Activated T-cell treated with anti-CD3 and anti-CD28 coated beads, Interleukin-2, amount 50 U/mL, for 72 hours (primary cell): ENCODE measurements at regions not wholly inside any gene's neighbourhood (a gene's known extent, or its start where the extent isn't known, plus 50 kb on each side); places are given as distances from the start of the nearest gene placed in this dataset.

Experiments used
- ATAC-seq, 2 donors: fragments of 150-1000 bp; cut with Tn5 transposase; replicated peaks in 1 of 2; 2 replicates each; pipeline ENCODE4 v1.10.0; 2021; ENCODE audit warnings: moderate library complexity in 2 of 2, mild to moderate bottlenecking in 1 of 2
- DNase-seq, 2 donors: peaks; one replicate each; pipeline ENCODE4 v3.0.0; 2021 to 2022; ENCODE audit warnings: mixed read lengths in 1 of 2
- H3K27ac Mint-ChIP-seq: one replicate; pipeline ENCODE4 v1.8.0; 2022; ENCODE audit warnings: mild to moderate bottlenecking, moderate library complexity, mixed read lengths
- H3K27me3 Mint-ChIP-seq: one replicate; pipeline ENCODE4 v1.8.0; 2022; ENCODE audit warnings: low read depth, mixed read lengths
- H3K36me3 Mint-ChIP-seq, 2 donors: one replicate each; pipeline ENCODE4 v1.8.0; 2022; ENCODE audit warnings: mixed read lengths in 2 of 2, mild to moderate bottlenecking in 1 of 2; ENCODE audit not compliant: insufficient read depth in 2 of 2
- H3K4me1 Mint-ChIP-seq: one replicate; pipeline ENCODE4 v1.8.0; 2022; ENCODE audit warnings: low read depth, mixed read lengths
- H3K4me3 Mint-ChIP-seq, 2 donors: one replicate each; pipeline ENCODE4 v1.8.0; 2022; ENCODE audit warnings: mild to moderate bottlenecking in 2 of 2, mixed read lengths in 2 of 2, moderate library complexity in 2 of 2
- H3K9me3 Mint-ChIP-seq, 2 donors: one replicate each; pipeline ENCODE4 v1.8.0; 2022; ENCODE audit warnings: mixed read lengths in 2 of 2

DNA sequence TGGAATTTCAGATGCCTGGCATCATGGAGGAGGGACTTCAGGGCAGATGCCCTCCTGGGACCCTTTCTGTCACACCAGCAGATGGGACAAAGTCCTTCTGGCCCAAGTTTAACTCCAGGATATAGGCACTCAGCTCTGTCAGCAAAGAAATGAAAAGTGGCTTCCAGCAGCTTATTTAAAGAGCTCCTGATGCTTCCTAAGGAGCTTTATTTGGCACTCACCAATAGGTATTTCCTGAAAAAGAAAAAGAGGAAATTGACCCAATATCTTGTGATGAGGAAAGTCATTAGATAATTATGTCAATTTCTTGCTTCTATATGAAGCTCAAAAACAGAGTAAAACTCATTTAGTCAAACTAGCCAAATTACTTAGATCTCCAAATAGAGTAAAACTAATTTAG is 224.6 kb downstream of the RAP2A start:
- Mint-ChIP-seq H3K4me3 (no peak overlapping the region), H3K27ac (no peak overlapping the region), H3K36me3 (no peaks in the 10 kb centered on the region), H3K4me1 (no peaks in the 10 kb centered on the region), H3K27me3 (peaks cover 16% of the 10 kb centered on the region), H3K9me3 (no peaks in the 10 kb centered on the region)
- ATAC-seq (no peak), DNase-seq (no peak)

GRCh38 chr13:97659602-97660001 is 225.6 kb downstream of the RAP2A start:
- Mint-ChIP-seq H3K27ac (no peak overlapping the region), H3K9me3 (no peaks in the 10 kb centered on the region), H3K27me3 (peaks cover 16% of the 10 kb centered on the region), H3K4me3 (no peak overlapping the region), H3K36me3 (no peaks in the 10 kb centered on the region), H3K4me1 (no peaks in the 10 kb centered on the region)
- DNase-seq = no peak
- ATAC-seq = no peak

- Mint-ChIP-seq H3K4me1 (no peaks in the 10 kb centered on the region), H3K36me3 (no peaks in the 10 kb centered on the region), H3K27ac (no peak overlapping the region), H3K4me3 (no peak overlapping the region), H3K9me3 (no peaks in the 10 kb centered on the region), H3K27me3 (peaks cover 16% of the 10 kb centered on the region)
- ATAC-seq (no peak), DNase-seq (no peak)
Observed at GRCh38 chr13:97660594-97661260, 226.8 kb downstream of the RAP2A start.

DNA sequence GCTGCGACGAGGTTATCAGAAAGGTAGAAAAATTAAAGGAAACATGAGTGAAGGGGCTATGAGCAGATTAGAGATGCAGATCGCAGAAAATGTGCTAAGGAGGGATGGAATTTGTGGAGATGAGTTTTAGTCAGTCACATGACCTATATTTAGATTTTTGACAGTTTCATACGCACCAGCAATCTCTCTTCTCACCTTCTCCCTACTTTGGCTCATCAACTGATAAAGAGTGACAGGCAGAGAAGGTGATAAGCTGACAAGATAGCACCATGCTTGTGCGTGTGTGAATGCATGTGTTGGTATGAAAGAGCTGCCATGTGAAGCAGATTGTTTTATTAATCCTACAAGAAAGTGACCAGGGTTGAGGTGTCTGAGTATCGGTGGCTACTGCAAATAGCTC is 252.6 kb downstream of the RAP2A start:
- H3K36me3 Mint-ChIP-seq = no peaks in the 10 kb centered on the region
- H3K4me1 Mint-ChIP-seq = no peaks in the 10 kb centered on the region
- H3K27me3 Mint-ChIP-seq = no peaks in the 10 kb centered on the region
- no peaks in the 10 kb centered on the region for H3K9me3 Mint-ChIP-seq
- H3K4me3 Mint-ChIP-seq = no peak overlapping the region
- ATAC-seq (no peak), DNase-seq (no peak)
- H3K27ac Mint-ChIP-seq = no peak overlapping the region

DNA sequence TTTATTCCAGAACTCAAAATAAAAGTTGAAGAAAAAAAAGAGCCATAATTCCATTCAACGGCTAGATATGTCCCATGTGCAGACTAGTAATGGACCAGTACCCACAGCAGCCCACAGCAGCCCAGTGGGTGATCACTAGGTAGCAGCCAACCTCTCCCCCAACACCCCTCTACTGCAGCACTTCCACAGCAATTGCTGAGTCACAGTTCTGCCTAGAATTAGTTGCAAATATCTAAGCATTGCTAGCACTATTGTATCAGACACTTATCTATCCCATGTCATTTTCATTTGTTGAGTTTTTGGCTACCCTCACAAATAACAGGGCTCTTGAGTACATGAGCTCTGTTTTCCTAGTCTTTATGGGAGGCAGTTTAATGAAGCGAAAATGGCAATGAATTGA is 258.7 kb downstream of the RAP2A start:
- DNase-seq = no peak
- ATAC-seq = no peak
- no peak overlapping the region for H3K4me3 Mint-ChIP-seq
- H3K36me3 Mint-ChIP-seq = no peaks in the 10 kb centered on the region
- H3K27me3 Mint-ChIP-seq = peaks cover 5% of the 10 kb centered on the region
- H3K27ac Mint-ChIP-seq = no peak overlapping the region
- no peaks in the 10 kb centered on the region for H3K4me1 Mint-ChIP-seq
- peaks cover 1 to 2% of the 10 kb centered on the region in 2 donors for H3K9me3 Mint-ChIP-seq

DNA sequence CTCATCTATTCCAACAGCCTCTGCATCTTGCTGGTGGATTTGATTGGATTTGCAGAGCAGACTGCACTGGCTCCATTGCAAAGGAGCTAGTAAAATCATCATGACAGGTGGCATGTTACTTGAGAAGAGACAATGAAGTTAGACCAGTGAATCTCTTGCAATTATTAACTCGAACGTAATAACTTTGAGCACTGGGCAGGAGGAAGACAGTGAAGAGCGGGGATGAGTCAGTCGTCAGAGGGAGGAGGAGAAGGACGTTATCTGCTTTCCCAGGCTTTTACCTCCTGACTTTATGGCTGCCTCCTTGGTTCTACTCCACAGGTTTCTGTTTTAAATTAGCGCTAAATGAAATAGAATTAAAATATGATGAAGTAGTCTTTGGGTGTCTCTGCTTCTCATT is 257.8 kb upstream of the IPO5 start:
- Mint-ChIP-seq H3K9me3 (peaks cover 1 to 2% of the 10 kb centered on the region in 2 donors), H3K27me3 (peaks cover 5% of the 10 kb centered on the region), H3K4me1 (no peaks in the 10 kb centered on the region), H3K36me3 (no peaks in the 10 kb centered on the region), H3K4me3 (no peak overlapping the region), H3K27ac (no peak overlapping the region)
- no peak for ATAC-seq
- DNase-seq = no peak

DNA sequence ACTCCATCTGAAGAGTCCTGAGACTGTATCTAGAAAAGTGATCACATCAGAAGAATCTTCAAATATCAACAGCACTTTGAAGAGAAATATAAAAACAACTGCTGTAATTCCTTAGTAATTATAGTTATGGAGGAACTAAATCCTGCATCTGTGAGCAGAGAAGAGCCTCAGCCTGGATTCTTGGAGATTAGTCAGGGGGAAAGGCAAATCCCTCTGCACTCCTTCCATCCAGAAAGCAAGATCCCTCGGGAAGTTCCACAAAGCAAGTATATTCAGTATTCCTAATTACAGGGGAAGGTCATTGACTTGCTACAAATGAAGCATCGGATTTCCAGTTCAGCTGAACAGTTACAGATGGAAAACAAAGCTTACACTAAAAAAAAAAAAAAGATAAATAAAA is 256.6 kb upstream of the IPO5 start:
- Mint-ChIP-seq H3K27me3 (peaks cover 5% of the 10 kb centered on the region), H3K4me1 (no peaks in the 10 kb centered on the region), H3K9me3 (peaks cover 1 to 2% of the 10 kb centered on the region in 2 donors), H3K27ac (no peak overlapping the region), H3K4me3 (no peak overlapping the region), H3K36me3 (no peaks in the 10 kb centered on the region)
- ATAC-seq (no peak), DNase-seq (no peak)

- Mint-ChIP-seq H3K4me1 (no peaks in the 10 kb centered on the region), H3K36me3 (no peaks in the 10 kb centered on the region), H3K27ac (no peak overlapping the region), H3K4me3 (no peak overlapping the region), H3K27me3 (no peaks in the 10 kb centered on the region), H3K9me3 (peaks cover 0 to under 1% of the 10 kb centered on the region in 2 donors)
- no peak for DNase-seq
- no peak for ATAC-seq
Observed at GRCh38 chr13:97700306-97700848, 253.1 kb upstream of the IPO5 start.

- H3K36me3 Mint-ChIP-seq = no peaks in the 10 kb centered on the region
- peaks cover 5% of the 10 kb centered on the region for H3K27me3 Mint-ChIP-seq
- no peak overlapping the region for H3K27ac Mint-ChIP-seq
- no peaks in the 10 kb centered on the region for H3K9me3 Mint-ChIP-seq
- no peaks in the 10 kb centered on the region for H3K4me1 Mint-ChIP-seq
- ATAC-seq (no peak), DNase-seq (no peak)
- H3K4me3 Mint-ChIP-seq = no peak overlapping the region
Observed at GRCh38 chr13:97702614-97703013, 250.9 kb upstream of the IPO5 start.

DNA sequence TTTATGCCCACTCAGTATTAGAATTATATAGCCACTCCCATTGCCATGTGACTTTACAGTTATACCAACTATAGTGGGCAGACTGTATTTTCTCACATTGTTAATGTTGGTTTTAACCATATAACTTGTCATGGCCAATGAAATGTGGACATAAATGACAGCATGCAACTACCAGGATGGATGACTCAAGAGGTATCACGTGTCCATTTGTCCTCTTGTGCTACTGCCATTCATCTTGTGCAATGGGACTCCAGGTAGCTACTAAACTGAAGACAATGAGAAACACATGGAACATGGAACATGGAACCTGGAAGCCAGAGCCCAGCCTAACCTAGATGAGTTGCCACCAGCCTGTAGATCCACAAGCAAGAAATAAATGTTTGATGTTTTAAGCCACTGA is 242.7 kb upstream of the IPO5 start:
- no peak overlapping the region for H3K4me3 Mint-ChIP-seq
- H3K27ac Mint-ChIP-seq = no peak overlapping the region
- H3K9me3 Mint-ChIP-seq = no peaks in the 10 kb centered on the region
- ATAC-seq (no peak), DNase-seq (no peak)
- H3K4me1 Mint-ChIP-seq = no peaks in the 10 kb centered on the region
- peaks cover 5% of the 10 kb centered on the region for H3K27me3 Mint-ChIP-seq
- no peaks in the 10 kb centered on the region for H3K36me3 Mint-ChIP-seq

GRCh38 chr13:97712770-97713169 is 240.7 kb upstream of the IPO5 start:
- Mint-ChIP-seq H3K27me3 (no peaks in the 10 kb centered on the region), H3K27ac (no peak overlapping the region), H3K4me3 (no peak overlapping the region), H3K9me3 (no peaks in the 10 kb centered on the region), H3K4me1 (no peaks in the 10 kb centered on the region), H3K36me3 (no peaks in the 10 kb centered on the region)
- ATAC-seq = no peak
- no peak for DNase-seq

- Mint-ChIP-seq H3K36me3 (no peaks in the 10 kb centered on the region), H3K4me1 (no peaks in the 10 kb centered on the region), H3K27ac (no peak overlapping the region), H3K9me3 (no peaks in the 10 kb centered on the region), H3K4me3 (no peak overlapping the region), H3K27me3 (no peaks in the 10 kb centered on the region)
- DNase-seq (no peak), ATAC-seq (no peak)
Observed at GRCh38 chr13:97715763-97716162, 237.7 kb upstream of the IPO5 start.

DNA sequence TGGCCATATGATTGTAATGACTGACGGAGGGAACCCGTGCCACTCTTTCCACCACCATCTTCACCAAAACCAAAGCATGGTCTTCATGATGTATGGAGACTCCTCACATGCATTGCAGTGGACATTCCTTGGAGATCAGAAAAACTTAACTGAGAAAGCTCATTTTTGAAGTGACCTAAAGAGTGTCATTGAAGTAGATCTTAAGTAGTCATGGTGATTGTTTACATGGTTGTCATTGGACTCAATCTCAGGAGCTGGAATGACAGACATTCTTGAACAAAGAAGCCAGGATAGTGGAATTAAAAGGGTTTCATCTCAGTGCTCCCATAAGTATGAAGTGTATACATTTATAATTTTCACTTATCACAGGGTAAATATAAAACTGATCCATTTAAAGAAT is 236.7 kb upstream of the IPO5 start:
- H3K27ac Mint-ChIP-seq = no peak overlapping the region
- H3K9me3 Mint-ChIP-seq = no peaks in the 10 kb centered on the region
- no peak for DNase-seq
- H3K27me3 Mint-ChIP-seq = no peaks in the 10 kb centered on the region
- no peaks in the 10 kb centered on the region for H3K4me1 Mint-ChIP-seq
- no peak overlapping the region for H3K4me3 Mint-ChIP-seq
- H3K36me3 Mint-ChIP-seq = no peaks in the 10 kb centered on the region
- ATAC-seq = no peak

DNA sequence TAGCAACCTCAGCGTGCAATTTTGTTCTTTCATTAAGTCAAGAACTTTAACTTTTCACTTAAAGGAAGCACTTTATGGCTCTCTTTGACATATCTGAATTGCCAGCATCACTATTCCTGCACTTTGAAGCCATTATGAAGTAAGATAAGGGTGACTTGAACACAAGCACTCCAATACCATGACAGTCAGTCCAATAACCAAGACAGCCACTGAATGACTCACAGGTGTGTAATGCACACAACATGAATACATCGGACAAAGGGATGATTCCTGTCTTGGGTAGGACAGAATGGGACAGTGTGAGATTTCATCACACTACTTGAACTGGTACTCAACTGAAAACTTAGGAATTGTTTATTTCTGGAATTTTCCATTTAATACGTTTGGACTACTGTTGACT is 233.7 kb upstream of the IPO5 start:
- no peaks in the 10 kb centered on the region for H3K4me1 Mint-ChIP-seq
- DNase-seq (no peak), ATAC-seq (no peak)
- H3K9me3 Mint-ChIP-seq = no peaks in the 10 kb centered on the region
- H3K27ac Mint-ChIP-seq = no peak overlapping the region
- no peaks in the 10 kb centered on the region for H3K36me3 Mint-ChIP-seq
- peaks cover 8% of the 10 kb centered on the region for H3K27me3 Mint-ChIP-seq
- H3K4me3 Mint-ChIP-seq = no peak overlapping the region
